ENCODE measurements at regions not wholly inside any gene's neighbourhood (a gene's known extent, or its start where the extent isn't known, plus 50 kb on each side); places are given as distances from the start of the nearest gene placed in this dataset.
"Not testable (repeated sequence)": the region's sequence is repeated elsewhere in the genome, so short reads cannot be mapped to it uniquely, and the experiment has no call there.

- DNase-seq = no peak
These were observed 157.7 kb downstream of the PAPSS1 start for GRCh38 chr4:107562316-107562715.

- no peak for DNase-seq
These were observed 158.6 kb downstream of the PAPSS1 start for GRCh38 chr4:107561481-107561880.

DNA sequence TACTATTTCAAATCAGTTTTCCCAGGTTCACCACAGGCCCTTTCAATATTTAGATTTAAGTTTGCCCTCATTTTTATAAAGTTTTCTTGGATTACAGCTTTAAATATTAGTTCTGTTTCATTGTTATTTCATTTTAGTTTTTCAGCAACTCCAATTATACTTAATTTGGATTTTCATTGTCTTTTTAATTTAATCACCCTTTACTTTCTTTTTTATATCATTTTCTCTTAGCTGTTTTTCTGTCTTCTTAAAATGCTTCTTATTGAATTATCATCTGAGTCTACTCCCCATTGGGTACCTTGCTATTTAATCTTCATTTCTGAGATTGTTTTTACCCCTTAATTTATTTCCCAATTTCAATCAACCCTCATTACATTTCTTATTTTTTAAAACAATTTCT lies 160.4 kb downstream of the PAPSS1 start:
- no peak for DNase-seq

- no peak for DNase-seq
These were observed 167.7 kb downstream of the PAPSS1 start for GRCh38 chr4:107552306-107552705.

DNA sequence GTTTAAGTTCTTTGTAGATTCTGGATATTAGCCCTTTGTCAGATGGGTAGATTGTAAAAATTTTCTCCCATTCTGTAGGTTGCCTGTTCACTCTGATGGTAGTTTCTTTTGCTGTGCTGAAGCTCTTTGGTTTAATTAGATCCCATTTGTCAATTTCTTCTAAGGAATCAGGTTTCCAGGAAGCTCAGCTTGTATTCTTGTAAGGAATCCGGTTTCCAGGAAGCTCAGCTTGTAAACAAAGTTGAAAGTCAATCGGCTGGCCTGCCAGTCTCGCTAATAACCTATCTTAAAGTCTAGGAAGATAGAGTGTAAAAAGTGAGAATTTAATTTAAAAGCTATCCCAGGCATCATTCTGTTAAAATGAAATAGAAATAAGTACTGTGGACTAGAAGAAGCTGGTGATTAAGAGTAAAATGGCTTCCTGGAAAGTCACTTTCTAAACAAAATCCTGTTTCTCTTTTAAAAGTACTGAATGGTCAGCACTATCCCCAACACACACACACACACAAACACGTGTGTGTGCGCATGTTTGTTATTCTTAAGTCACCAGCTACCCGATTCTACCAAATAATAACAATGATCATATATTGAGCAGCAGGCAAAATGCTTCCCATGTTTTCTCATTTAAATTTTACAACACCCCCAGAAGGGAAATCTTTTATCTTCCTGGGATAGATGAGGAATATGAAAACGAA lies 171.7 kb downstream of the PAPSS1 start:
- DNase-seq = no peak

DNA sequence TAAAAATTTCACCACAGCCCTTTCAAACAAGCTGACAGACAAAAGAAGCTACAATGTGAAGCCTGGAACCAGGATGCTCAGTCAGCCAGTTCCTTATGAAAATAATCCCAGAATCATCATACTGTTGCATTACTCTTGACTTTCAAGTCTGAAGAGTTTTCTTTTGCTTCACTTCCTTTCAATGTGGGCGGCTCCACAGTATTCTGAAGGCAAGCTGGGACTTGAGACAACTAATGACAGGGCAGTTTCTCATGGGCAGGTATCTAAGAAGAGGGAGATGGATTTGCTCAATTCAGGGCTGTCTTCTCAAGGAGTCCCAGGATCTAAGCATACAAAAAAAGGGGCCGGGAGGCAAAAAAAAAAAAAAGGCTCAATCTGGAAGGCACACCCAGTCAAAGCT lies 173.4 kb downstream of the PAPSS1 start:
- no peak for DNase-seq

- DNase-seq = no peak
These were observed 178.5 kb downstream of the PAPSS1 start for GRCh38 chr4:107541511-107541910.

- no peak for DNase-seq
These were observed 188.1 kb downstream of the PAPSS1 start for GRCh38 chr4:107531927-107532326.

DNA sequence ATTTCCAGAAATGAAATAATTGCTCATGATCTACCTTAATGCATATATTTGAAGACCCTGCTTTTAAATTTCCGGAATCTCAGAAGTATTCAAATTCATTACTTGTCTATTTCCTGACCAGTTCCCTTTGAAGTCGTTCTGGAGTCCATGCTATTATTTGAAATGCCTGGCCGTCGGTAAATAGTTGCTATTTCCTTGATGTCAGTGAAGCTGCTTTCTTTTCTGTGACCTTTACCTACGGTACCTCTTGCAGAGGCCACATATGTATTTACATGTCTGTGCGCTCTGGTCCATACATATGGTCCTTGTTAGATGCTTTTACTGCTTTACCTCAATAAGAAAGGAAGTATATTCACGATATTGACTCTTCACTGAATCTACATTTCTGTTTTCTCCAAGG lies 199.7 kb downstream of the PAPSS1 start:
- DNase-seq = no peak

- DNase-seq = no peak
These were observed 201.0 kb downstream of the PAPSS1 start for GRCh38 chr4:107519053-107519452.

GRCh38 chr4:107518076-107518475 lies 202.0 kb downstream of the PAPSS1 start:
- DNase-seq = no peak

DNA sequence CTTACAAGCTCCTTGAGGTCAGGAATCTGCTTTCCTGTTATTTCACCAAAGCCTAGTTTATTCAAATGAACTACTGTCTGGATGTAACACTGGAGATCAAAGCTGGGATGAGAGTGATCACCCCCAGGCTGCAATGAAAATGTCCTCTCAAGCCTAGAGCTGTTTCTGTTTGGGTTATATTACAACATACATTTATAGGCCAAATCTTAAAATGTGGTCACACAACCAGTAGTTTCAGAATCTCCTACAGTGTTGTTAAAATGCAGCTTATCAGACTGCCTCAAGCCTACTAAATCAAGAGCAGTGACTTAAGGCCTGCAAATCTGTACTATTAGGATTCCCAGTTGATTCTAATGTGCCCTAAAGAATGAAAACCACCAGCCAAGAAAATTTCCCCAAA lies 207.5 kb downstream of the PAPSS1 start:
- DNase-seq = no peak

GRCh38 chr4:107509615-107510014 lies 210.4 kb downstream of the PAPSS1 start:
- no peak for DNase-seq

DNA sequence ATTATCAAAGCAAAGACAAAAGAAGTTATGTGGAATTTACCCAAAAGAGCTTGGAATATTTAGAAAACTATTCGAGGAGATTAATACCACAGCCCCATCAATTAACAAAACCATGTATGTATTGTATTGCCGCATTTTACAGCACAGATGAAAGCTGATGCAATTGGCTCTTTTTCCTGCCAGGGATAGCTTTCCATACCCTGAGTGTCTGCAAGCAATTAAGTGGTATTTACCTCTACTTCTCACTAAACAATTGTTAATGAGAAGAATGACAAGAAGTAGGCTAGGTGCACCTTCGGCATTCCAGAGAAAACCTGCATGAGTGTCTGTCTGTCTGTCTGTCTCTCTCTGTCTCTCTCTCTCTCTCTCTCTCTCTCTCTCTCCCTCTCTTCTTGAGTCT lies 219.5 kb downstream of the PAPSS1 start:
- no peak for DNase-seq

GRCh38 chr4:107497054-107497453 lies 223.0 kb downstream of the PAPSS1 start:
- no peak for DNase-seq

DNA sequence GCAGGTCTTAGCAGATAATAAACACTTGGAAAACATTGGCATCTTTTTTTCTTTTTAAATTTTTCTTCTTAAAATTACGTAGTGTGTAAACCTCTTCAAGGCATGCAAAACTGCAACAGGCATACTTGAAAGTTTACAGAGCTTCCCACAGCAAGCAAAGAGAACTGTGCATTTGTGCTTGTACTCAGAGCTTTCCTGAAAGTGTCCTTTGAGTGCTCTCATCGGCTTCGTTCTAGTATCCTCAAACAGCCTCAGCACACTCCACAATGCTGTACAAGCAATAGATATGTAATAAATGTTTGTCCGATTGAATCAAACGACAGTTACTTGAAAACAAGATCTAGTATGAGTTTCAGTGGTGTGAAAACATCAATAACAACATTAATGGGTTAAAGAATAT lies 227.5 kb downstream of the PAPSS1 start:
- no peak for DNase-seq

DNA sequence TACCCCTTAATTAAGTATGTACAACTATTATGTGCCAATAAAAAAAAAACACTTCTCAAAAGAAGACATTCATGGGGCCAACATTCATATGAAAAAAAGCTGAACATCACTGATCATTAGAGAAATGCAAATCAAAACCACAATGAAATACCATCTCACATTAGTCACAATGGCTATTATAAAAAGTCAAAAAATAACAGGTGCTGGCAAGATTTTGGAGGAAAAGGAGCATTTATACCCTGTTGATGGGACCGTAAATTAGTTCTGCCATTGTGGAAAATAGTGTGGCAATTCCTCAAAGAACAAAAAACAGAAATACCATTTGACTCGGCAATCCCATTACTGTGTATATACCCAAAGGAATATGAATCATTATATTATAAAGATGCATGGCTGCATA lies 229.9 kb downstream of the PAPSS1 start:
- no peak for DNase-seq

DNA sequence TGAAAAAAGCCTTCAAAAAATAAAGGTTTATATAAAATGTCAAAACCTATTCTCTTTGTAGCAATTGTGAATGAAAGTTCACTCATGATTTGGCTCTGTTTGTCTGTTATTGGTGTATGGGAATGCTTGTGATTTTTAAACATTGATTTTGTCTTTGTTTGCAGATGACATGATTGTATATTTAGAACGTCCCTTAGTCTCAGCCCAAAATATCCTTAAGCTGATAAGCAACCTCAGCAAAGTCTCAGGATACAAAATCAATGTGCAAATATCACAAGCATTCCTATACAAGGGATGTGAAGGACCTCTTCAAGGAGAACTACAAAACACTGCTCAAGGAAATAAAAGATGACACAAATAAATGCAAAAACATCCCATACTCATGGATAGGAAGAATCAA lies 236.4 kb downstream of the PAPSS1 start:
- DNase-seq = not testable (repeated sequence)

DNA sequence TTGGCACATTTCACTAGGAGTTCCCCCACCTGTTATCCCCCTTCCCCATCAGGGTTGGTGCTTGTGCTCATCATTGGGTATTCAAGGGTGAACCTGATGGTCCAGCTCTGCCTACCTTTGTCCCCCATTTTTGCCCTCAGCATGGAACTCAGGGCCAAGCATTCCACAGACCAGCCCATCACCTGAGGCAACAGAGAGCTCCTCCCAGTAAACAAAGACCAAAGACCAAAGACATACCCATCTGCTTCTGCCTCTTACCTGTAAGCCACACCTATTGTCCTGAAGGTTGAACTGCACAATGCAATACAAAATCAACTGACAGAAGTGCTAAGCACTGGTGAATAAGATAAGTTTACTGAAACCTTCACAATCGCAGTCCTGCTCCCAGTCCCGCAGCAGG lies 237.5 kb downstream of the PAPSS1 start:
- DNase-seq = no peak

DNA sequence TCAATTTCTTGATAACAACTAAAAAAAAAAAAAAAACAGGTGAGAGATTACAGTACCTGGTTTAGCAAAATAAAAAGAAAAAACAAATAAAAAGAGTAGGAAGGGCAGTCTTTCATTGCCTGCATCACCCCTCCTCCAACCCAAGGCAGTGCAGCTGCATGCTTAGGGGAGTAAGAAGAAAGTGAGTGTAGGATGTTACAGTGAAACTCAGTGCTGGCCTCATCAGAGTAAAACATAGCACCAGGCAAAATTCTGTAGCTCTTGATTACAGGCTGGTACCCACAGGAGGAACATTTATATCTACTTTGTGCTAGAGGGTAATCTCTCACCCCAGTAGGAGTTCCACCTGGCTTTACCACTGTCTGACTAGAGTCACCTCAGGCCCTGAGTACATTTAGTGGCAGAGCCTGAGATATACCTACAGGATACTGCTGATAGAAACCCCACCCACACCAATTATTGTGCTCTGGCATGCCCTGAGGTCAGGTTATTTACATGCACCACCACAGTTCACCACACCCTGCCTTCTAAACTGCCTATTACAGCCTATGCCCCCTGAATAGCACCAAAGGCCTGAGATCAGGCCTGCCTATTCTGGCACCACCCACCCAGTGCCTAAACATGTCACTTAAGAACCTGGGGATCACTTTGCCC lies 241.6 kb downstream of the PAPSS1 start:
- no peak for DNase-seq

DNA sequence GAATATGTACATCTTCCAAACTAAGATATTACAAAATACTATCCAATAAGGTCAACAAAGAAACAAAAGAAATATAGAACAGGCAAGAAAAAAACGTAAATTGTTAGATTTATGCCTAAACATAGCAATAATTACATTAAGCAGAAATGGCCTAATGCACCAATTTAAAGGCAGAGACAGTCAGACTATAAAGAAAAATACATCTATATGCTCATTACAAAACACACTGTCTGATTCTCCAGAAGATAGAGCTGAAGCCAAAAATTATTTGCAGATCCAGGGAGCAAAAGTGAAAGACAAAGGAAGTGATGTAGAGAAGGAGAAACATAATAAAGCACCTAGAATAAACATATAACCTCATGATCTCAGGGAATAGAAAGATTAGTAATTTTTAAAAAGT lies 246.9 kb downstream of the PAPSS1 start:
- no peak for DNase-seq

GRCh38 chr4:107472265-107472948 lies 247.6 kb downstream of the PAPSS1 start:
- DNase-seq = no peak

- no peak for DNase-seq
These were observed 249.9 kb downstream of the PAPSS1 start for GRCh38 chr4:107470173-107470572.

- DNase-seq = no peak
These were observed 251.2 kb downstream of the PAPSS1 start for GRCh38 chr4:107468812-107469211.

Measured in NCI-H2081 treated with DMSO at 0.1 percent for 48 hours (cell line).